WERI-Rb-1 (cell line): ENCODE measurements at regions not wholly inside any gene's neighbourhood (a gene's known extent, or its start where the extent isn't known, plus 50 kb on each side); places are given as distances from the start of the nearest gene placed in this dataset.

Experiments used
- DNase-seq: peaks from one replicate; pipeline ENCODE4 v3.0.0-alpha.2; 2020
- H3K27ac ChIP-seq: fragments of 250-450 bp; sonication (Bioruptor Pico); 2 replicates; pipeline ENCODE4 v1.5.1; 2020; ENCODE audit warnings: mild to moderate bottlenecking, moderate library complexity
- H3K27me3 ChIP-seq: fragments of 250-450 bp; sonication (Bioruptor Pico); 2 replicates; pipeline ENCODE4 v1.5.1; 2021; ENCODE audit warnings: mild to moderate bottlenecking, low read depth, moderate library complexity; ENCODE audit not compliant: insufficient read depth, severe bottlenecking
- H3K36me3 ChIP-seq: fragments of 250-450 bp; sonication (Bioruptor Pico); 2 replicates; pipeline ENCODE4 v1.5.1; 2020; ENCODE audit warnings: mild to moderate bottlenecking, moderate library complexity
- H3K4me3 ChIP-seq: 2 replicates; pipeline ENCODE4 v1.5.1; 2011; ENCODE audit warnings: low read depth, mild to moderate bottlenecking, control low read depth, low read length
- H3K9me3 ChIP-seq: fragments of 250-450 bp; sonication (Bioruptor Pico); 2 replicates; pipeline ENCODE4 v1.5.1; 2021; ENCODE audit warnings: mild to moderate bottlenecking, moderate library complexity; ENCODE audit not compliant: severe bottlenecking
- TF ChIP-seq, protein P1 (sequence below): IDR thresholded peaks from 2 replicates; pipeline ENCODE4 v1.5.1; 2011; ENCODE audit warnings: low read depth, mild to moderate bottlenecking, control low read depth, inconsistent platforms, low read length

DNA sequence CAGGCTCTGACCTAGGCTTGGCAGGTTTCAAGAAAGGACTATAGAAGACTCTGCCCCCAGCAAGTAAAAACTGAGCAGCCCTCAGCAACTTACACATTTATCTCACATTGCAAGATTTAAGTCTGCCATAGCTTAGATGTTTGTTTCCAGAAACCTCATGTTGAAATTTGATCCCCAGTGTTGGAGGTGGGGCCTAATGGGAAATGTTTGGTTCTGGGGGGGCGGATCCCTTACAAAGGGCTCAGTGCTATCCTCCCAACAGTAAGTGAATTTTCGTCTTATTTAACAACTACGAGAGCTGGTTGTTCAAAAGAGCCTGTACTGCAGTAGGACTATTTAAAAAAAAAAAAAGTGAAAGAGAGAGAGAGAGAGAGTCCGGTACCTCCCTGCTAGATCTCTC lies 125.2 kb upstream of the PROK2 start:
- no peak for DNase-seq

DNA sequence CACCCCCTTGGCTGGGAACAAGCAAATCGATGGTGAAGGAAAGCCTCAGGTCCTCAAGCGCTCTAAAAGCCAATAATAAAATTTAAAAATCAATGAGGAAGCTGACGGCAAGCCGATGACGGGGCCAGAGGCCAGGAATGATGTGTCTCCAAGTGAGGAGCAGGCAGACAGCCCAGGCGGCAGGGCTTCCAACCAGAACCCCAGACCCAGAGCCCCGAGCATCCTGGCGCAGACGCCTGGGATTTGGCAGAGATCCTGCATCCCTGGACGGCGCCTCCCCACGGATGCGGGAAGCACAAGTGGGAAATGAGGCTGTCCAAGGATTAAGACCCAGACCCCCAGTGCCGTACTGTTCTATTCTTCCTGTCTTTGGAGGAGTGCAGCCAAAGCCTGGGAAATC lies 123.0 kb upstream of the PROK2 start:
- Histone ChIP-seq H3K27me3 (no peaks in the 10 kb centered on the region), H3K36me3 (no peaks in the 10 kb centered on the region), H3K9me3 (no peaks in the 10 kb centered on the region), H3K27ac (no peak overlapping the region), H3K4me3 (no peak overlapping the region)
- TF ChIP-seq, protein P1, sequence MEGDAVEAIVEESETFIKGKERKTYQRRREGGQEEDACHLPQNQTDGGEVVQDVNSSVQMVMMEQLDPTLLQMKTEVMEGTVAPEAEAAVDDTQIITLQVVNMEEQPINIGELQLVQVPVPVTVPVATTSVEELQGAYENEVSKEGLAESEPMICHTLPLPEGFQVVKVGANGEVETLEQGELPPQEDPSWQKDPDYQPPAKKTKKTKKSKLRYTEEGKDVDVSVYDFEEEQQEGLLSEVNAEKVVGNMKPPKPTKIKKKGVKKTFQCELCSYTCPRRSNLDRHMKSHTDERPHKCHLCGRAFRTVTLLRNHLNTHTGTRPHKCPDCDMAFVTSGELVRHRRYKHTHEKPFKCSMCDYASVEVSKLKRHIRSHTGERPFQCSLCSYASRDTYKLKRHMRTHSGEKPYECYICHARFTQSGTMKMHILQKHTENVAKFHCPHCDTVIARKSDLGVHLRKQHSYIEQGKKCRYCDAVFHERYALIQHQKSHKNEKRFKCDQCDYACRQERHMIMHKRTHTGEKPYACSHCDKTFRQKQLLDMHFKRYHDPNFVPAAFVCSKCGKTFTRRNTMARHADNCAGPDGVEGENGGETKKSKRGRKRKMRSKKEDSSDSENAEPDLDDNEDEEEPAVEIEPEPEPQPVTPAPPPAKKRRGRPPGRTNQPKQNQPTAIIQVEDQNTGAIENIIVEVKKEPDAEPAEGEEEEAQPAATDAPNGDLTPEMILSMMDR, result no peak
- no peak for DNase-seq

More for the DNA sequence above, 125.2 kb upstream of the PROK2 start:
- Histone ChIP-seq H3K9me3 (no peaks in the 10 kb centered on the region), H3K36me3 (no peaks in the 10 kb centered on the region), H3K27me3 (no peaks in the 10 kb centered on the region), H3K4me3 (no peak overlapping the region), H3K27ac (no peak overlapping the region)
- TF ChIP-seq, protein P1, result no peak

DNA sequence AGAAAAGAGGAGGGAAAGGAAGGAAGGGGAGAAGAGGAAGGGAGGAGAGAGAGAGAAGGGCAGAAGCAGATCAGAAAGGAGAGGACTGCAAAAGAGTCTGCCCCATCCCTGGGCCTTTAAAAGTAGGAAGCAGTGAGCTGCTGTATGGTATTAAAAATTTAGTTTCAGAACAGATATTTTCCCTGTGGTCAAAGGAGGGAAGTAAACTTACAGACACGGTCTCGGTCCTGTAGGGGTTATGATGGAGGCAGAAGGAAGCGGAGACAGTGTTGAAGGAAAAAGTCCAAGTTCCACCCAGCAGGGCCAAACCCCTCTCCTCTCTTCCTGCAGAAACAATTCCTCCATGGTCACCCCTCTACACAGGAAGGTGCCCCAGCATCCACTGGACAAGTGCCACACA lies 122.0 kb upstream of the PROK2 start:
- no peak for DNase-seq

DNA sequence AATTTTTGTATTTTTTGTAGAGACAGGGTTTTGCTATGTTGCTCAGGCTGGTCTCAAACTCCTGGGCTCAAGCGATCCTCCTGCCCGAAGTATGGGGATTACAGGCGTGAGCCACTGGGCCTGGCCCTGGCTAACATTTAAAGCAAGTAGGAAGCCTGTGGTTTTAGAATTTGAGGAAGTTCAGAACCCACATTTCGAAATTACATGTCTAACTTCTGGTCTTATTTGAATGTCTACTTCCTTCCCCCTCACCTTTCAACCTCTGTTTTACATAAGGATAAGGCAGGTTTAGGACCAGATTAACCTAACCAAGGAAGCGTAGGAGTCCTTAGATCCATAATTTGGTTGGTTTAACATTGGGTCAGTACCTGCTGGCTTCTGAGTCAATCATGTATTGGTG lies 120.5 kb upstream of the PROK2 start:
- H3K27ac ChIP-seq, result no peak overlapping the region
- H3K27me3 ChIP-seq, result no peaks in the 10 kb centered on the region
- no peak overlapping the region for H3K4me3 ChIP-seq
- no peaks in the 10 kb centered on the region for H3K36me3 ChIP-seq
- TF ChIP-seq, protein P1, result no peak
- no peaks in the 10 kb centered on the region for H3K9me3 ChIP-seq
- DNase-seq, result no peak

More for the DNA sequence above, 122.0 kb upstream of the PROK2 start:
- no peaks in the 10 kb centered on the region for H3K27me3 ChIP-seq
- no peak overlapping the region for H3K27ac ChIP-seq
- H3K36me3 ChIP-seq, result no peaks in the 10 kb centered on the region
- H3K4me3 ChIP-seq, result no peak overlapping the region
- H3K9me3 ChIP-seq, result no peaks in the 10 kb centered on the region
- TF ChIP-seq, protein P1, result no peak

DNA sequence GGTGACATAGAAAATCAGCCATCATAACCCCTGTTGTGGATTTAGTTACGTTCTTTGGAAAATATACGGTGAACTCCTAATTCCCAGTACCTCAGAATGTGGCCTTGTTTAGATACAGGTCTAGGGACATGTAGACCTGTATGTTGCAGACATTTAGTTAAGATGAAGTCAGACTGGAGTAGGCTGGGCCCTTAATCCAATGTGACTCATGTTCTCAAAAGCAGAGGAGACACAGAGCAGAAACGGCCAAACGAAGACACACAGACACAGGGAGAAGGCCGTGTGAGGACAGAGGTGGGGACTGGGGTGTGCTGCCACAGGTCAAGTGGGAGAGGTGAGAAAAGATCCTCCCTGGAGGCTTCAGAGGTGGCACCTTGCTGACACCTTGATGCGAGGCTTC lies 119.0 kb upstream of the PROK2 start:
- H3K27me3 ChIP-seq, result no peaks in the 10 kb centered on the region
- DNase-seq, result no peak
- TF ChIP-seq, protein P1, result no peak
- no peak overlapping the region for H3K27ac ChIP-seq
- H3K9me3 ChIP-seq, result no peaks in the 10 kb centered on the region
- no peaks in the 10 kb centered on the region for H3K36me3 ChIP-seq
- no peak overlapping the region for H3K4me3 ChIP-seq

DNA sequence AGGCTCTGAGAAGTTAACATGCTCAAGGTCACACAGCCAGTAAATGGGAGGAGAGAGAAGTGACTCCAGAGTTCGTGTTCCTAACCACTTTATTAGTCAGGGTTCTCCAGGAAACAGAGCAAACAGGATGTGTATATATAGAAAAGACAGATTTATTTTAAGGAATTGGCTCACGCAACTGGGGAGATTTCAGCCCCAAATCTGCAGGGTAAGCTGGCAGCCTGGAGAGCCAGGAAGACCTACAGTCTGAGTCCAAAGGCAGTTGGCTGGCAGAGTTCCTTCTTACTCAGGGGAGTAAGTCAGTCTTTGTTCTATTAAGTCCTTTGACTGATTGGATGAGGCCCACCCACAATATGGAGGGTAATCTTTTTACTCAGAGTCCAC lies 118.2 kb upstream of the PROK2 start:
- Histone ChIP-seq H3K4me3 (no peak overlapping the region), H3K27me3 (no peaks in the 10 kb centered on the region), H3K36me3 (no peaks in the 10 kb centered on the region), H3K27ac (no peak overlapping the region), H3K9me3 (no peaks in the 10 kb centered on the region)
- no peak for DNase-seq
- TF ChIP-seq, protein P1, result no peak
